ENCODE measurements at regions not wholly inside any gene's neighbourhood (a gene's known extent, or its start where the extent isn't known, plus 50 kb on each side); places are given as distances from the start of the nearest gene placed in this dataset.

GRCh38 chr6:165002358-165002757 lies 307.0 kb downstream of the C6orf118 start:
- no peak overlapping the region for H3K4me2 ChIP-seq (ENCODE audit: low read depth, low read length)
- H3K9me3 ChIP-seq (ENCODE audit: control insufficient read depth, insufficient read depth, low read length) = peaks cover 12% of the 10 kb centered on the region
- TF ChIP-seq, protein P1, sequence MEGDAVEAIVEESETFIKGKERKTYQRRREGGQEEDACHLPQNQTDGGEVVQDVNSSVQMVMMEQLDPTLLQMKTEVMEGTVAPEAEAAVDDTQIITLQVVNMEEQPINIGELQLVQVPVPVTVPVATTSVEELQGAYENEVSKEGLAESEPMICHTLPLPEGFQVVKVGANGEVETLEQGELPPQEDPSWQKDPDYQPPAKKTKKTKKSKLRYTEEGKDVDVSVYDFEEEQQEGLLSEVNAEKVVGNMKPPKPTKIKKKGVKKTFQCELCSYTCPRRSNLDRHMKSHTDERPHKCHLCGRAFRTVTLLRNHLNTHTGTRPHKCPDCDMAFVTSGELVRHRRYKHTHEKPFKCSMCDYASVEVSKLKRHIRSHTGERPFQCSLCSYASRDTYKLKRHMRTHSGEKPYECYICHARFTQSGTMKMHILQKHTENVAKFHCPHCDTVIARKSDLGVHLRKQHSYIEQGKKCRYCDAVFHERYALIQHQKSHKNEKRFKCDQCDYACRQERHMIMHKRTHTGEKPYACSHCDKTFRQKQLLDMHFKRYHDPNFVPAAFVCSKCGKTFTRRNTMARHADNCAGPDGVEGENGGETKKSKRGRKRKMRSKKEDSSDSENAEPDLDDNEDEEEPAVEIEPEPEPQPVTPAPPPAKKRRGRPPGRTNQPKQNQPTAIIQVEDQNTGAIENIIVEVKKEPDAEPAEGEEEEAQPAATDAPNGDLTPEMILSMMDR (conservative IDR thresholded peaks at IDR 0.05; ENCODE audit: low read depth, low read length) = no peak
- TF ChIP-seq RCOR1 (IDR thresholded peaks at IDR 0.05; ENCODE audit: insufficient replicate concordance, low read length) (no peak), RAD21 (IDR thresholded peaks at IDR 0.05; ENCODE audit: low read length) (no peak), MAZ (IDR thresholded peaks at IDR 0.05; ENCODE audit: borderline replicate concordance, low read depth, low read length) (no peak), USF2 (IDR thresholded peaks at IDR 0.05; ENCODE audit: low read depth, low read length) (no peak), MXI1 (IDR thresholded peaks at IDR 0.05; ENCODE audit: borderline replicate concordance, low read depth, low read length) (no peak), ELK1 (IDR thresholded peaks at IDR 0.05; ENCODE audit: borderline replicate concordance, low read depth, low read length) (no peak), FOS (IDR thresholded peaks at IDR 0.05; ENCODE audit: low read depth, low read length) (no peak), POLR2A (IDR thresholded peaks at IDR 0.05; ENCODE audit: low read depth, low read length) (no peak), BHLHE40 (IDR thresholded peaks at IDR 0.05; ENCODE audit: low read depth, low read length) (no peak), CEBPB (IDR thresholded peaks at IDR 0.05; ENCODE audit: low read depth, low read length) (no peak)
- H3K9ac ChIP-seq (ENCODE audit: low read depth, low read length) = no peak overlapping the region
- in situ Hi-C loops (cut with MboI; ENCODE audit: low sequenced_read_pairs) = no loop called here
- no peak overlapping the region for H4K91ac ChIP-seq (ENCODE audit: insufficient read depth, low read depth, low read length)
- ChIA-PET CTCF (no interaction called here), POLR2A (ENCODE audit: unreplicated experiment) (no interaction called here)
- H2BK20ac ChIP-seq (ENCODE audit: low read depth, low read length) = no peak overlapping the region
- H3K79me1 ChIP-seq (ENCODE audit: low read depth in 1 of 2, low read length in 2 of 2) = no peaks in the 10 kb centered on the region
- H3K14ac ChIP-seq (replicated peaks; ENCODE audit: low read depth, low read length) = no peak overlapping the region
- WGBS, 2 experiments (ENCODE audit: extremely low coverage in 2 of 2, insufficient read length in 1 of 2) = no CpG with 5 or more reads among the region's 4 CpGs
- H2BK5ac ChIP-seq (ENCODE audit: low read depth, low read length, poor library complexity, severe bottlenecking) = no peak overlapping the region
- no peak overlapping the region for H3K56ac ChIP-seq (ENCODE audit: extremely low read depth, insufficient read depth, low read length)
- no peak overlapping the region for H2AFZ ChIP-seq (replicated peaks; ENCODE audit: low read length, poor library complexity)
- H3K9me1 ChIP-seq (ENCODE audit: insufficient read depth, low read length) = no peaks in the 10 kb centered on the region
- intact Hi-C loops (cut with micrococcal nuclease) = no loop called here
- no peak overlapping the region for H2AK9ac ChIP-seq (replicated peaks; ENCODE audit: low read depth, low read length, poor library complexity)
- H2BK120ac ChIP-seq (ENCODE audit: low read depth, low read length) = no peak overlapping the region
- no peak overlapping the region for H2AK5ac ChIP-seq (ENCODE audit: low read depth, low read length)
- dilution Hi-C loops (cut with HindIII; ENCODE audit: low sequenced_read_pairs, unreplicated experiment) = no loop called here
- no peaks in the 10 kb centered on the region for H3K27me3 ChIP-seq (ENCODE audit: control insufficient read depth, insufficient read depth, low read length)
- H3K23ac ChIP-seq (ENCODE audit: low read depth, low read length) = no peak overlapping the region
- ATAC-seq (ENCODE audit: low read depth) (no peak), DNase-seq (no peak)
- no peak overlapping the region for H2BK15ac ChIP-seq (ENCODE audit: low read depth, low read length)
- no peak overlapping the region for H3K18ac ChIP-seq (ENCODE audit: low read depth, low read length)
- no peaks in the 10 kb centered on the region for H4K20me1 ChIP-seq (ENCODE audit: insufficient read depth, low read length)
- H4K8ac ChIP-seq (ENCODE audit: low read depth in 2 of 2, low read length in 2 of 2) = no peak overlapping the region
- H3K4me3 ChIP-seq (ENCODE audit: insufficient read depth, low read depth, low read length) = no peak overlapping the region
- H4K5ac ChIP-seq (ENCODE audit: low read depth, low read length) = no peak overlapping the region
- H3K4ac ChIP-seq (ENCODE audit: low read depth, low read length) = no peak overlapping the region
- H3K27ac ChIP-seq (ENCODE audit: insufficient read depth, low read length) = no peak overlapping the region
- no TSS peak for BruUV-seq (replicated peaks)
- no peaks in the 10 kb centered on the region for H3K4me1 ChIP-seq (ENCODE audit: control insufficient read depth, insufficient read depth, low read length)
- H3K36me3 ChIP-seq (ENCODE audit: control insufficient read depth, insufficient read depth, low read length) = no peaks in the 10 kb centered on the region

Measured in IMR-90 (cell line).